ENCODE measurements at regions not wholly inside any gene's neighbourhood (a gene's known extent, or its start where the extent isn't known, plus 50 kb on each side); places are given as distances from the start of the nearest gene placed in this dataset.

DNA sequence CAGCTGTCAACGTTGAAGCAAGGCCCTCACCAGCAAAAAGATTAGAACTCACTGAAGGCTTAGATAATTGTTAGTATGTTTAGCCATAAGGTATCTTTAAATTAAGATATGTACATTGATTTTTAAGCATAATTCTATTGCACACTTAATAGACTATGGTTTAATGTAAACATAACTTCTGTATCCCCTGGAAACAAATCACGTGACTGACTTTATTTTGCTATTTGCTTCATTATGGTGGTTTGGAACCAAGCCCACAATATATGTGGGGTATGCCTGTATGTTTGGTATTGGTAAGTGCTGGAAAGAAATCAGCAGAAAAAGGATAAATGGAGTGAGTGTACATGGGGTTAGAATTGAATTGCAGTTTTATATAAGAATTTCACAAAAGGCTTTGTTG lies 111.9 kb downstream of the NMUR2 start:
- no peaks in the 10 kb centered on the region for H3K36me3 ChIP-seq (ENCODE audit: control insufficient read depth in 2 of 2, extremely low read depth in 1 of 2, insufficient read depth in 2 of 2, low read length in 2 of 2)
- dilution Hi-C loops (cut with MboI; ENCODE audit: extremely low pct_ligation_motif_present, low sequenced_read_pairs): no loop called here
- FAIRE-seq: no peak

More for the DNA sequence above, 111.9 kb downstream of the NMUR2 start:
- Histone ChIP-seq H3K9me1 (replicated peaks; ENCODE audit: control insufficient read depth, extremely low read depth, insufficient read depth, low read length) (no peaks in the 10 kb centered on the region), H3K79me2 (ENCODE audit: control insufficient read depth, insufficient read depth, low read length) (no peaks in the 10 kb centered on the region), H3K27me3 (ENCODE audit: control insufficient read depth in 2 of 2, insufficient read depth in 2 of 2, low read length in 2 of 2) (no peaks in the 10 kb centered on the region), H3K4me2 (ENCODE audit: insufficient read depth, low read length) (no peak overlapping the region), H3K9me3 (replicated peaks; ENCODE audit: control insufficient read depth, insufficient read depth, low read length) (no peaks in the 10 kb centered on the region), H3K4me1 (ENCODE audit: control insufficient read depth, extremely low read depth, insufficient read depth, low read length) (no peaks in the 10 kb centered on the region), H4K20me1 (replicated peaks; ENCODE audit: control insufficient read depth, extremely low read depth, insufficient read depth, low read length) (no peaks in the 10 kb centered on the region), H2AFZ (ENCODE audit: low read depth, low read length) (no peak overlapping the region), H3K4me3 (replicated peaks in 1 of 3; ENCODE audit: insufficient read depth in 1 of 3, low read depth in 1 of 3, low read length in 3 of 3) (no peak overlapping the region), H3K9ac (replicated peaks; ENCODE audit: extremely low read depth, insufficient read depth, low read length) (no peak overlapping the region), H3K27ac (ENCODE audit: insufficient read depth, low read depth, low read length) (no peak overlapping the region)
- no TSS peak for BruUV-seq (replicated peaks)
- intact Hi-C loops (cut with micrococcal nuclease): no loop called here
- CTCF ChIA-PET: no interaction called here
- TF ChIP-seq, protein P1, sequence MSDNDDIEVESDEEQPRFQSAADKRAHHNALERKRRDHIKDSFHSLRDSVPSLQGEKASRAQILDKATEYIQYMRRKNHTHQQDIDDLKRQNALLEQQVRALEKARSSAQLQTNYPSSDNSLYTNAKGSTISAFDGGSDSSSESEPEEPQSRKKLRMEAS (IDR thresholded peaks at IDR 0.05; ENCODE audit: insufficient read depth, insufficient read length): no peak
- TF ChIP-seq POLR2A (IDR thresholded peaks at IDR 0.05; ENCODE audit: low read depth, low read length): no peak
- TF ChIP-seq JUN (IDR thresholded peaks at IDR 0.05; ENCODE audit: borderline replicate concordance, insufficient read depth, insufficient read length, low read depth): no peak
- TF ChIP-seq FOS (IDR thresholded peaks at IDR 0.05; ENCODE audit: borderline replicate concordance, insufficient read depth, low read length): no peak
- TF ChIP-seq GATA2 (IDR thresholded peaks at IDR 0.05; ENCODE audit: insufficient read depth, insufficient read length, low read depth, low read length): no peak
- no peak for TF ChIP-seq MYC (IDR thresholded peaks at IDR 0.05; ENCODE audit: low read depth, low read length)
- no peak for TF ChIP-seq POLR2AphosphoS5 (IDR thresholded peaks at IDR 0.05; ENCODE audit: insufficient read depth, low read depth, low read length)
- no peak for TF ChIP-seq CTCF (IDR thresholded peaks at IDR 0.05; ENCODE audit: extremely low read depth in 1 of 2, insufficient read depth in 1 of 2, low read depth in 1 of 2, low read length in 2 of 2)
- TF ChIP-seq EZH2 (IDR thresholded peaks at IDR 0.05; ENCODE audit: borderline replicate concordance, low read depth, low read length, severe bottlenecking): no peak
- DNase-seq (ENCODE audit: low read depth, low spot score): no peak
- POLR2A ChIA-PET: no interaction called here

Measured in endothelial cell of umbilical vein (primary cell).